ENCODE measurements at regions not wholly inside any gene's neighbourhood (a gene's known extent, or its start where the extent isn't known, plus 50 kb on each side); places are given as distances from the start of the nearest gene placed in this dataset.

GRCh38 chr9:108300306-108301287 is 555.2 kb downstream of the ACTL7B start:
- TF ChIP-seq, protein P1, sequence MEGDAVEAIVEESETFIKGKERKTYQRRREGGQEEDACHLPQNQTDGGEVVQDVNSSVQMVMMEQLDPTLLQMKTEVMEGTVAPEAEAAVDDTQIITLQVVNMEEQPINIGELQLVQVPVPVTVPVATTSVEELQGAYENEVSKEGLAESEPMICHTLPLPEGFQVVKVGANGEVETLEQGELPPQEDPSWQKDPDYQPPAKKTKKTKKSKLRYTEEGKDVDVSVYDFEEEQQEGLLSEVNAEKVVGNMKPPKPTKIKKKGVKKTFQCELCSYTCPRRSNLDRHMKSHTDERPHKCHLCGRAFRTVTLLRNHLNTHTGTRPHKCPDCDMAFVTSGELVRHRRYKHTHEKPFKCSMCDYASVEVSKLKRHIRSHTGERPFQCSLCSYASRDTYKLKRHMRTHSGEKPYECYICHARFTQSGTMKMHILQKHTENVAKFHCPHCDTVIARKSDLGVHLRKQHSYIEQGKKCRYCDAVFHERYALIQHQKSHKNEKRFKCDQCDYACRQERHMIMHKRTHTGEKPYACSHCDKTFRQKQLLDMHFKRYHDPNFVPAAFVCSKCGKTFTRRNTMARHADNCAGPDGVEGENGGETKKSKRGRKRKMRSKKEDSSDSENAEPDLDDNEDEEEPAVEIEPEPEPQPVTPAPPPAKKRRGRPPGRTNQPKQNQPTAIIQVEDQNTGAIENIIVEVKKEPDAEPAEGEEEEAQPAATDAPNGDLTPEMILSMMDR (conservative IDR thresholded peaks at IDR 0.05; ENCODE audit: low read length): no peak
- H3K4me3 ChIP-seq (ENCODE audit: low read length): no peak overlapping the region
- no peak for DNase-seq (ENCODE audit: low read depth)

DNA sequence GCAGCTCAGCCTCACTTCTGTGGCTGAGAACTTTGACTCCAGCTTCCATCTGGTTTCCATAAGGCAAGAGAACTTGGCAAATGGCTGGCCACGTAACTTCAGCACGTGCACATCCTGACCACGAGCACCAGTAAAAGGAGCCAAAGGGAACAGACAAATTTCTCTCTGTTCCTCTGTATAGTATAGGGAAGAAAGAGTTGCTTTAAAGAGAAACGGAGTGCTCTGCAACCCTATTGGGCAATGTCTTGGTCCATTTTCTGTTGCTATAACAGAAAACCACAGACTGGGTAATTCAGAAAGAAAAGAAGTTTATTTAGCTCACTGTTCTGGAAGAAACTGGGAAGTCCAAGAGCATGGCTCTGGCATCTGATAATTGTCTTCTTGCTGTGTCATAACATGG is 558.7 kb downstream of the ACTL7B start:
- DNase-seq (ENCODE audit: low read depth): peak; percentile 99
- no peak overlapping the region for H3K4me3 ChIP-seq (ENCODE audit: low read length)
- TF ChIP-seq, protein P1 (conservative IDR thresholded peaks at IDR 0.05; ENCODE audit: low read length): no peak

DNA sequence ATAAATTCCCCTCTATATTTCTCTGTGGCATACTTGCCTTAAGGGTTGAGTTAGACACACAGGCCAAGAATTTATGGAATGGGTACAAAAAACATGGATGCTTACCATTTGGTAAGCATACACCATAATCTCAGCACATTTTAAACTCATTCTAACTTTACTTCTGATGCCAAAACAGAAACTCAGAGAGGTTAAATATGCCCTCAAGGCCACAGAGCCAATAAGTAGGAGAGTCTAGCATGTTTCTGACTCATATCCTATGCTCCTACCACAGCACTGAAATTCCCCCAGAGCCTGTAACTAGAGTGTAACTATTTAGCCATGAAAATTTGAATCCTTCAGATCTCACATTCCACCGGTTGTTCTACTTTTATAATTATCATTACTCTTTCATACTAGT is 559.7 kb downstream of the ACTL7B start:
- H3K4me3 ChIP-seq (ENCODE audit: low read length): no peak overlapping the region
- TF ChIP-seq, protein P1 (conservative IDR thresholded peaks at IDR 0.05; ENCODE audit: low read length): no peak
- DNase-seq (ENCODE audit: low read depth): peak; percentile 93

GRCh38 chr9:108291586-108291932 is 564.2 kb downstream of the ACTL7B start:
- TF ChIP-seq, protein P1 (conservative IDR thresholded peaks at IDR 0.05; ENCODE audit: low read length): no peak
- no peak overlapping the region for H3K4me3 ChIP-seq (ENCODE audit: low read length)
- no peak for DNase-seq (ENCODE audit: low read depth)

- TF ChIP-seq, protein P1 (conservative IDR thresholded peaks at IDR 0.05; ENCODE audit: low read length): no peak
- H3K4me3 ChIP-seq (ENCODE audit: low read length): no peak overlapping the region
- DNase-seq (ENCODE audit: low read depth): peak; percentile 74
Observed at GRCh38 chr9:108290839-108291585, 564.8 kb downstream of the ACTL7B start.

DNA sequence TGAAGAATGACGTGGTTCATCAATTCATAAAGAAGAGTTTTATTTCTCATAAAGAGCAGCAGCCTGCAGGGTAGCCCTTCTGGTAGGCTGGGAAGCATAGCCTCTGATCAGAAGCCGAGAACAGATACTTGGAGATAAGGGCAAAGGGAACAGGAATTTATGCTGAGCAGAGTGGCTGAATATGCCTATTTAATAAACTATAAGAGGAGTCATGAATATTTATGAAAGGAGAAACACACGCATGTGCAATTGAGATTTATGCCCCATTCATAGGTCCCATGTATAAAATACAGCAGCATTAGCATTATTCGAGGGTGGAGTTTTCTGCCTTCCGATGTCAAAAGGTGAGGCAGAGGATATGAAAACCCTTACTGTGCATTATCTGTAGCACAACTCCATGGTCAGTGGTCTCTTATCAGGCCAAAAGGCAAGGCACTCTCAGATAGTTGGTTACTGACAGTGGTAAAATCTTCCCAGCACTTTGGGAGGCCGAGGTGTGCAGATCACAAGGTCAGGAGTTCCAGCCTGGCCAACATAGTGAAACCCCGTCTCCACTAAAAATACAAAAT is 569.1 kb downstream of the ACTL7B start:
- no peak overlapping the region for H3K4me3 ChIP-seq (ENCODE audit: low read length)
- DNase-seq (ENCODE audit: low read depth): no peak
- TF ChIP-seq, protein P1 (conservative IDR thresholded peaks at IDR 0.05; ENCODE audit: low read length): no peak

Data from AG10803 (cell line).